Activated naive CD4-positive, alpha-beta T cell treated with anti-CD3 and anti-CD28 coated beads, Interleukin-2, amount 50 U/mL, for 72 hours (primary cell): ENCODE measurements at regions not wholly inside any gene's neighbourhood (a gene's known extent, or its start where the extent isn't known, plus 50 kb on each side); places are given as distances from the start of the nearest gene placed in this dataset.
"Not testable (repeated sequence)": the region's sequence is repeated elsewhere in the genome, so short reads cannot be mapped to it uniquely, and the experiment has no call there.

Experiments used
- ATAC-seq, 2 donors: fragments of 150-1000 bp; cut with Tn5 transposase; 2 replicates each; pipeline ENCODE4 v1.10.0; 2021; ENCODE audit warnings: mild to moderate bottlenecking in 2 of 2, moderate library complexity in 2 of 2
- DNase-seq, 2 donors: peaks; one replicate each; pipeline ENCODE4 v3.0.0; 2021 to 2022; ENCODE audit warnings: low spot score in 2 of 2
- H3K27ac Mint-ChIP-seq, 2 donors: one replicate each; pipeline ENCODE4 v1.8.0; 2022; ENCODE audit warnings: mild to moderate bottlenecking in 2 of 2, mixed read lengths in 2 of 2
- H3K36me3 Mint-ChIP-seq, 2 donors: one replicate each; pipeline ENCODE4 v1.8.0; 2022; ENCODE audit warnings: mixed read lengths in 2 of 2
- H3K9me3 Mint-ChIP-seq, 2 donors: one replicate each; pipeline ENCODE4 v1.8.0; 2022; ENCODE audit warnings: mixed read lengths in 2 of 2

GRCh38 chr7:69373171-69374043 is 224.9 kb upstream of the AUTS2 start:
- Mint-ChIP-seq H3K9me3 (peaks cover 0 to 13% of the 10 kb centered on the region in 2 donors), H3K36me3 (peaks cover 0 to under 1% of the 10 kb centered on the region in 2 donors), H3K27ac (no peak overlapping the region)
- DNase-seq (no peak), ATAC-seq (no peak)

DNA sequence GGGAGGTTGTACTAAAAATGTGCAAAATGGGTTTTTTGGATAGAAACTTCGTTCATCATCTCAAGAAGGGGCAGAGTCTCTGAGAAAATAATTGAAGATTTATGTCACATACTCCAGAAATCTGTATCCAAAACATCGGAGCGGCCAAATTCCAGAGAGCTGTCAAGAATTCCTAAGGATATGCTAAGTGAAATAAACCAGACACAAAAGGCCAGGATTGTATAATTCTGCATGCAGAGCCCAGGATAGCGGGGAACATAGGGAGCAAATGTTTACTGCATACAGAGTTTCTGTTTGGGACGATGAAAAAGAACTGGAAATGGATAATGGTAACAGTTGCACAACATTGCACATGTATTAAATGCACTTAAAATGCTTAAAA is 224.2 kb upstream of the AUTS2 start:
- Mint-ChIP-seq H3K36me3 (peaks cover 0 to 4% of the 10 kb centered on the region in 2 donors), H3K27ac (no peak overlapping the region), H3K9me3 (peaks cover 0 to 17% of the 10 kb centered on the region in 2 donors)
- no peak for ATAC-seq
- DNase-seq: no peak

DNA sequence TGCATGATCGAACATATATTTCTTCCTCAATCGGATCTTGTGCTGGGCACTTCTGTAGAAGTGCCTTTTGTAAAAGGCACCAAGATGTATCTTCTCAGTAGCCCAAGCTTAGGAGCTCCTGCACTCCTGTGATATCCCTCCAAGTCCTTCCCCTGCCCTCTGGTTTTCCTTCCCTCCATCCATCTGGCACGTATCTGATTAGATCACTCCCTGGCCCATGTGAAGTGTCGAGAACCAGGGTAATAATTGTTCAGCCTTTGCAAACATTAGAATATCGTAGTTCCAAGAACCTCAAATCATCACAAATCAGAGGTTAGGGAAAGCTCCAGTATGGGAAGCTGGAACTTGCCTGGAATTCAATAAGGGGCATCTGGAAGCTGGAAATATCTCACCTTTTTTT is 221.1 kb upstream of the AUTS2 start:
- no peak for ATAC-seq
- H3K36me3 Mint-ChIP-seq: peaks cover 4% of the 10 kb centered on the region in 2 donors
- H3K9me3 Mint-ChIP-seq: peaks cover 8 to 16% of the 10 kb centered on the region in 2 donors
- H3K27ac Mint-ChIP-seq: no peak overlapping the region
- no peak for DNase-seq

- no peak for ATAC-seq
- Mint-ChIP-seq H3K9me3 (peaks cover 17% of the 10 kb centered on the region in 2 donors), H3K36me3 (peaks cover 0 to 11% of the 10 kb centered on the region in 2 donors), H3K27ac (no peak overlapping the region)
- DNase-seq: no peak
These were observed 209.7 kb upstream of the AUTS2 start for GRCh38 chr7:69388452-69389137.

DNA sequence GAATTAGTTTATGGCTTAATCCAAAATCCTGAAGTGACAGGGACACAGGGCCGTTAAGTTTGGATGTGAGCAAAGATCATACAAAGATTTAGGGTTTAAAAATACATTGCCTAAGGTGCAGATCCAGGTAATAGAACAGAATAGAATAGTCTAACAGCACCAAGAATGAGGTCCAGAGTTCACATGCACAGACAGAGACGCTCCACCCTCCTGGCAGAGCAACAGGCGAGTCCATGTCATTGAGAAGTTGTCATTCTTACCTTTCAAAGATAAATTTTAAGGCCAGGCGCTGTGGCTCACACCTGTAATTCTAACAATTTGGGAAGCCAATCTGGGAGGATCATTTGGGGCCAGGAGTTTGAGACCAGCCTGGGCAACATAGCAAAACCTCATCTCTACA is 209.1 kb upstream of the AUTS2 start:
- Mint-ChIP-seq H3K9me3 (peaks cover 12 to 15% of the 10 kb centered on the region in 2 donors), H3K27ac (no peak overlapping the region), H3K36me3 (peaks cover 0 to 5% of the 10 kb centered on the region in 2 donors)
- ATAC-seq (no peak), DNase-seq (no peak)

DNA sequence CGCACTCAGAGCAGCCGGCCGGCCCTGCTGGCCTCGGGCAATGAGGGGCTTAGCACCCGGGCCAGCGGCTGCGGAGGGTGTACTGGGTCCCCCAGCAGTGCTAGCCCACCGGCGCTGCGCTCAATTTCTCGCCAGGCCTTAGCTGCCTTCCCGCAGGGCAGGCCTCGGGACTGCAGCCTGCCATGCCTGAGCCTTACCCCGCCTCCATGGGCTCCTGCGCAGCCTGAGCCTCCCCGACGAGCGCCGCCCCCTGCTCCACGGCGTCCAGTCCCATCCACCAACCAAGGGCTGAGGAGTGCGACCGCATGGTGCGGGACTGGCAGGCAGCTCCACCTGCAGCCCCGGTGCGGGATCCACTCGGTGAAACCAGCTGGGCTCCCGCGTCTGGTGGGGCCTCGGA is 204.4 kb upstream of the AUTS2 start:
- not testable (repeated sequence) for ATAC-seq, H3K27ac Mint-ChIP-seq, DNase-seq, H3K9me3 Mint-ChIP-seq, H3K36me3 Mint-ChIP-seq

DNA sequence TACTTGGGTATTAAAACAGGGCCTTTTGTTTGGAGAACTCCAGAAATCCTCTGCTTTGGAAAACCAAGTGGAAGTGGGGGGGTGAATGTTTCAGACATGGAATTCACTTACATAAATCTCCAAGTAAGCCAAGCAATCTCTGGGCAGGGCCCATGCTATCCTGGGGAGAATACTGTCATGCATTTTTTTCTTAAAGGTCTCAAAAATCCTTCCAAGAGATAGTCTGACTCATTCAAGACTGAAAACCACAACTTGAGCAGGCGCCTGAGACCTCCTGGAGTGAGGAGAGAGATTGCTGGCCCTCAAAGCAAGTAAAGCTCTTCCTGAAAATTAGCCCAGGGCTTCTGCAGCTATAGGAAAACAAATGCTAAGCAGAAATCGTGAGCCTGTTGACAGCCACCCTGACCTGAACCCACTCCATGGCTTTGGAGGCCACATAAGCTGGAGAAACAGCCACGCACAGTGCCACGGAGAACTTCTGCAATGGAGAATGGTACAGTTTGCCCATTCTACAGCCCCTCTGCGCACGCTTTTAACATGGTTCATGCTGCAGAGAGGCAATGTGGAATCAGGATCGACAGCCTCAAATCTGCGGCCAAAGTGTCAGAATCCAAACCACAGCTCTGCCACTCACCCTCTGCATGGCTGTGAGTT is 203.1 kb upstream of the AUTS2 start:
- DNase-seq (no peak), ATAC-seq (no peak)
- no peaks in the 10 kb centered on the region for H3K36me3 Mint-ChIP-seq
- peaks cover 0 to 6% of the 10 kb centered on the region in 2 donors for H3K9me3 Mint-ChIP-seq
- no peak overlapping the region for H3K27ac Mint-ChIP-seq

- Mint-ChIP-seq H3K36me3 (no peaks in the 10 kb centered on the region), H3K9me3 (no peaks in the 10 kb centered on the region), H3K27ac (no peak overlapping the region)
- ATAC-seq: no peak
- no peak for DNase-seq
These were observed 199.3 kb upstream of the AUTS2 start for GRCh38 chr7:69398986-69399385.

GRCh38 chr7:69399401-69399800 is 198.9 kb upstream of the AUTS2 start:
- H3K36me3 Mint-ChIP-seq: no peaks in the 10 kb centered on the region
- DNase-seq (no peak), ATAC-seq (no peak)
- no peaks in the 10 kb centered on the region for H3K9me3 Mint-ChIP-seq
- H3K27ac Mint-ChIP-seq: no peak overlapping the region

GRCh38 chr7:69402696-69403095 is 195.6 kb upstream of the AUTS2 start:
- H3K9me3 Mint-ChIP-seq: peaks cover 0 to 4% of the 10 kb centered on the region in 2 donors
- ATAC-seq: no peak
- H3K27ac Mint-ChIP-seq: no peak overlapping the region
- no peaks in the 10 kb centered on the region for H3K36me3 Mint-ChIP-seq
- DNase-seq: no peak

- peaks cover 0 to 4% of the 10 kb centered on the region in 2 donors for H3K9me3 Mint-ChIP-seq
- no peaks in the 10 kb centered on the region for H3K36me3 Mint-ChIP-seq
- ATAC-seq (no peak), DNase-seq (no peak)
- H3K27ac Mint-ChIP-seq: no peak overlapping the region
These were observed 195.1 kb upstream of the AUTS2 start for GRCh38 chr7:69403169-69403568.

- Mint-ChIP-seq H3K36me3 (peaks cover 7 to 8% of the 10 kb centered on the region in 2 donors), H3K27ac (no peak overlapping the region), H3K9me3 (peaks cover 13 to 18% of the 10 kb centered on the region in 2 donors)
- DNase-seq: no peak
- no peak for ATAC-seq
These were observed 187.3 kb upstream of the AUTS2 start for GRCh38 chr7:69411018-69411417.

DNA sequence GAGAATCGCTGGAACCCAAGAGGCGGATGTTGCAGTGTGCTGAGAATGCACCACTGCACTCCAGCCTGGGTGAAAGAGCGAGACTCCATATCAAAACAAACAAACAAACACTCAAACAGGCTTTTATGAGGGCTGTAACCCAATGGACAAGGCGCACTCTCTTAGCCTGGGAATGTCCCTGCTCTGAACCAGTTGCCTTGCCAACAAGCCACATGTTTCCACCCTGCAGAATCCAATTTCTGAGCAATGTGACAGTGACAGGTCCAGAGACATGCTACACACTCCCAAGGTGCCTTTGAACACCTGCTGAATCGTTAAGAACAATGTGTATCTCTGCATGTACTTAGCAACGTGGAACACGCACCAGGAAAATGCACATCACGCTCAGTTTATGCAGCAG is 186.8 kb upstream of the AUTS2 start:
- H3K9me3 Mint-ChIP-seq: peaks cover 13 to 18% of the 10 kb centered on the region in 2 donors
- ATAC-seq (no peak), DNase-seq (no peak)
- H3K36me3 Mint-ChIP-seq: peaks cover 7 to 8% of the 10 kb centered on the region in 2 donors
- no peak overlapping the region for H3K27ac Mint-ChIP-seq

GRCh38 chr7:69412331-69413146 is 185.7 kb upstream of the AUTS2 start:
- peak in 1 of 2 donors; percentile 2 for DNase-seq
- H3K36me3 Mint-ChIP-seq: peaks cover 8 to 11% of the 10 kb centered on the region in 2 donors
- ATAC-seq: peak; percentile 98 to 99
- peaks cover 21 to 22% of the 10 kb centered on the region in 2 donors for H3K9me3 Mint-ChIP-seq
- H3K27ac Mint-ChIP-seq: no peak overlapping the region

GRCh38 chr7:69414555-69414954 is 183.7 kb upstream of the AUTS2 start:
- H3K27ac Mint-ChIP-seq: no peak overlapping the region
- DNase-seq (no peak), ATAC-seq (no peak)
- H3K36me3 Mint-ChIP-seq: peaks cover 16 to 20% of the 10 kb centered on the region in 2 donors
- H3K9me3 Mint-ChIP-seq: peaks cover 26 to 27% of the 10 kb centered on the region in 2 donors

DNA sequence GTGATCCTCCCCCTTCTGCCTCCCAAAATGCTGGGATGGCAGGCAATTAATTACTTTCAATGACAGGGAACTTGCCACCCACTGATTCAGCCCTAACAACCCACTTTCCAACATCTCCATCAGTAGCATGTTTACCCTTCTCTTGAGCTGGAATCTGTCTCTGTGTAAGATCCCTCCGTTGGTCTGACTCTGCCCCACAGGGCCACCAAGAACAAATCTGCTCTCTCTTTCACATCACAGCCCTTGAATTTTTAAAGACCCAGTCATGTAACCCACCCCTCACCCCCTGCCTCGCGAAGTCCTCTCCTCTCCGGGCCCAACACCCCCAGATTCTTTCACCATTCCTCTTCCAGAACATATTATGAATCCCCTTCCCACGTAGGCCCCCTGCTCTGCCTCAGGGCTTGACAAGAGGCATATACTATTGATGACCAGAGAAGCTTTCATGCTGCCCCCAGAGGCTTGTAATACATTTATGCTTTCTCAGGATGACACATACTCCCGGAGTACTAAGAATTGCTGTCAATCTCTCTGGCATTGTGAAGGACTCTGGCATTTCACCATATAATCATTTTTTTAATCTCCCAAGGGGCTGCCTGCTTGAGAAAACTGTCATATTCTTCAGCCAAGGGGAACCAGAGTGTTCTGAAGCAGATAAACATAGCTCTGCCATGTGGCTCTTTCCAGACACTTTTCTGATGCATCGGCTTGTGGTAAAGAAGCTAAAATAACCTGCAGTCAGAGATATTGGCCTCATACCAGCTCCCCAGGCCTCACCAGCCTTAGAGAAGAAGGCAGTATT is 179.2 kb upstream of the AUTS2 start:
- H3K36me3 Mint-ChIP-seq: peaks cover 16 to 20% of the 10 kb centered on the region in 2 donors
- ATAC-seq (no peak), DNase-seq (no peak)
- H3K27ac Mint-ChIP-seq: no peak overlapping the region
- peaks cover 23 to 25% of the 10 kb centered on the region in 2 donors for H3K9me3 Mint-ChIP-seq
